Skeletal muscle tissue (tissue), 3 donors: ENCODE measurements at regions not wholly inside any gene's neighbourhood (a gene's known extent, or its start where the extent isn't known, plus 50 kb on each side); places are given as distances from the start of the nearest gene placed in this dataset.

Source experiments
- H3K27ac ChIP-seq: one replicate; pipeline ENCODE4 v1.7.0; 2013; ENCODE audit warnings: mild to moderate bottlenecking, low read depth, low read length, inconsistent platforms
- H3K27me3 ChIP-seq, 3 donors: one replicate each; pipeline ENCODE4 v1.7.0; 2013; ENCODE audit warnings: low read length in 3 of 3; ENCODE audit not compliant: control insufficient read depth in 3 of 3, insufficient read depth in 3 of 3
- H3K36me3 ChIP-seq, 3 donors: one replicate each; pipeline ENCODE4 v1.7.0; 2013; ENCODE audit warnings: low read length in 3 of 3; ENCODE audit not compliant: control insufficient read depth in 3 of 3, insufficient read depth in 3 of 3
- H3K4me1 ChIP-seq, 3 donors: one replicate each; pipeline ENCODE4 v1.7.0; 2013; ENCODE audit warnings: low read length in 3 of 3, mild to moderate bottlenecking in 3 of 3; ENCODE audit not compliant: control insufficient read depth in 3 of 3, insufficient read depth in 3 of 3
- H3K4me3 ChIP-seq, 3 donors: one replicate each; pipeline ENCODE4 v1.7.0; 2013; ENCODE audit warnings: low read length in 3 of 3
- H3K9ac ChIP-seq, 3 donors: one replicate each; pipeline ENCODE4 v1.7.0; 2013; ENCODE audit warnings: low read length in 3 of 3, mild to moderate bottlenecking in 3 of 3, moderate library complexity in 2 of 3, low read depth in 1 of 3
- H3K9me3 ChIP-seq, 3 donors: one replicate each; pipeline ENCODE4 v1.7.0; 2013; ENCODE audit warnings: low read length in 3 of 3; ENCODE audit not compliant: control insufficient read depth in 3 of 3
- donor health status: Osteomylitis.

DNA sequence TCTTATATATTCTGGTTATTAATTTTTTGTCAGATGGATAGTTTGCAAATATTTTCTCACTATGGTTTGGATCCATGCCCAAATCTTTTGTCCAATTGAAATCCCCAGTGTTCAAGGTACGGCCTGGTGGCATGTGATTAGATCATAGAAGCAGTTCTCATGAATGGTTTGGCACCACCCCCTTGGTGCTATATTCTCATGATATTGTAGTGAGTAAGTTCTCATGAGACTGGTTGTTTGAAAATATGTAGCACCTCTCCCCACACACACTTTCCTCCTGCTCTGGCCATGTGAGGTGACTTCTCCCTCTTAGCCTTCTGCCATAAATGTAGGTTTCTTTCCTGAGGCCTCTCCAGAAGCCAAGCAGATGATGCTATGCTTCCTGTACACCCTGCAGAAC is 107.7 kb upstream of the KYNU start:
- Histone ChIP-seq H3K9me3 (peaks cover 0 to 9% (median 0%) of the 10 kb centered on the region in 3 donors), H3K27me3 (no peaks in the 10 kb centered on the region), H3K27ac (no peak overlapping the region), H3K9ac (no peak overlapping the region), H3K36me3 (no peaks in the 10 kb centered on the region), H3K4me1 (no peaks in the 10 kb centered on the region), H3K4me3 (no peak overlapping the region)

DNA sequence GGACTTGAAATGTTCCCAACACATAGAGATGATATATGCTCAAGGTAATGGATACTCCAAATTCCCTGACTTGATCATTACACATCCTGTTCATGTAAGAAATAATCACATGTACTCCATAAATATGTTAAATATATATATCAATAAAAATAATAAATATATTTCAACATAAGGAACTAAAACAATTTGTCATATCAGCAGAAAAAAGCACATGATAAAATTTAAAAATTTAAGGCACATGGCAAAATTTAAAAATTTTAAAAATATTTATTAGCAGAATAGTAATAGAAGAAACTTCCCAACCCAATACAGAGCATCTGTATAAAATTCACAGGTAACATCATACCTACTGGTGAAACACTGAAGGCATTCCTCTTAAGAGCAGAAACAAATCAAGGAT is 109.6 kb upstream of the KYNU start:
- Histone ChIP-seq H3K27me3 (no peaks in the 10 kb centered on the region), H3K36me3 (no peaks in the 10 kb centered on the region), H3K9me3 (peaks cover 0 to 9% (median 0%) of the 10 kb centered on the region in 3 donors), H3K4me3 (no peak overlapping the region), H3K9ac (no peak overlapping the region), H3K27ac (no peak overlapping the region), H3K4me1 (no peaks in the 10 kb centered on the region)

DNA sequence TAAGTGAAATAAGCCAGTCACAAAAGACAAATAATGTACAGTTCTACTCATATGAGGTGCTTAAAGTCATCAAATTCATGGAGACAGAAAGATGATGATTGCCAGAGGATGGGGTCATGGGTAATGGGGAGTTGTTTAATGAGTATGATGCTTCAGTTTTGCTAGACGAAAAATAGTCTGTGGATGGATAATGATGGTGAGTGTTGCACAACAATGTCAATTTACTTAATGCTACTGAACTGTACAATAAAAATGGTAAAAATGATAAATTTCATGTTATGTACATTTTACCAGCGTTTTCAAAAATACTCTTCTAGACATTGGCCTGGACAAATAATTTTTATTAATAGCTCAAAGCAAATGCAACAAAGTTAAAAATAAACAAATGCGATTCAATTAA is 118.5 kb upstream of the KYNU start:
- Histone ChIP-seq H3K4me3 (no peak overlapping the region), H3K27me3 (no peaks in the 10 kb centered on the region), H3K27ac (no peak overlapping the region), H3K4me1 (no peaks in the 10 kb centered on the region), H3K36me3 (no peaks in the 10 kb centered on the region), H3K9me3 (no peaks in the 10 kb centered on the region), H3K9ac (no peak overlapping the region)

DNA sequence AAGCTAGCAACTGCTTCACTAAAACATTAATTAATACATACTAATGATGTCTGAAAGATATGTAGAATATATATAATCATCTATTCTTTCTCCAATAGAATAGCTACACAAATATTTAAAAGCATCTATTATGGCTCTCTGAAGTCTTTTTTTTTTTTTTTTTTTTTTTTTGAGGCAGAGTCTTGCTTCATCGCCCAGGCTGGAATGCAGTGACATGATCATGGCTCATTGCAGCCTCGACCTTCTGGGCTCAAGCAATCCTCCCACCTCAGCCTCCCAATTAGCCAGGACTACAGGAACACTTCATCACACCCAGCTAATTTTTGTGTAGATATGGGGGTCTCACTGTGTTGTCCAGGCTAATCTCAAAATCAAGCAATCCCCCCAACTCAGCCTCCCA is 120.4 kb upstream of the KYNU start:
- Histone ChIP-seq H3K36me3 (no peaks in the 10 kb centered on the region), H3K4me3 (no peak overlapping the region), H3K9me3 (no peaks in the 10 kb centered on the region), H3K27me3 (no peaks in the 10 kb centered on the region), H3K9ac (no peak overlapping the region), H3K4me1 (no peaks in the 10 kb centered on the region), H3K27ac (no peak overlapping the region)

DNA sequence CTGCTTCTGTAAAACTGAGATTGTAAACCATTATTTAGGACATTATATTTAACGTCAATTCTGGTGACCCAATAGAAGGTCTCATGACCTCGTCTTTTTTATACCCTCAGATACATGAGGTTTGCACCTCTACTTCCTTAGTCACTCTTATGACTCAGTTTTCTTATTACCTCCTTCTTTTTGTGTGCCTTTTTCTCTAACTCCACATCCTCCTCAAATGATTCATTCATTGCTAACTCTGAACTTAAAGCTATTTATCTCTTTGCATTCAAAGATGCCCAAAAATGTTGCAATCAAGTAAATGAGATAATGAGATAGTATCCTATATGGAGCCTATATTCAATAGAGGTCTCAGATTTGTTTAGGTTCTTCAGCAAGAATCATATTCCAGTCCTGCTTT is 121.0 kb upstream of the KYNU start:
- Histone ChIP-seq H3K4me1 (no peaks in the 10 kb centered on the region), H3K27me3 (no peaks in the 10 kb centered on the region), H3K9me3 (no peaks in the 10 kb centered on the region), H3K4me3 (no peak overlapping the region), H3K9ac (no peak overlapping the region), H3K27ac (no peak overlapping the region), H3K36me3 (no peaks in the 10 kb centered on the region)

DNA sequence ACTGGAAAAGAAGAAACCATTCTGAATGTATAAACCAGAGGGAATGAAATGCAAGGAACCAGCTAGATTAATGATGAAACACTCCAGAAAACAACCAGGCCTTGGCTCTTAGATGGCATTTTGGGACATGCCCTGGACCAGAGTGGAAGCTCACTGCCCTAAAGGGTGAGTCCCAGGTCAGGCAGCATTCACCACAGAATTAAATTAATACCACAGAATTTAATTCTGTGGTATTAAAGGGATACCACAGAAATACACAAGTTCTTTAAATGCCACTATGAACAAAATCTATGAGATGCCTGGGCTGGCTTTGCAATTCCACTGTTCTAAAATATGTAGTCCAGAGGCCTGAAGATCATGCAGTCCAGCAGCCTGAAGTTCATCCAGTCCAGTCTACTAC is 122.3 kb upstream of the KYNU start:
- Histone ChIP-seq H3K27ac (no peak overlapping the region), H3K27me3 (no peaks in the 10 kb centered on the region), H3K4me1 (no peaks in the 10 kb centered on the region), H3K4me3 (no peak overlapping the region), H3K36me3 (no peaks in the 10 kb centered on the region), H3K9ac (no peak overlapping the region), H3K9me3 (no peaks in the 10 kb centered on the region)

DNA sequence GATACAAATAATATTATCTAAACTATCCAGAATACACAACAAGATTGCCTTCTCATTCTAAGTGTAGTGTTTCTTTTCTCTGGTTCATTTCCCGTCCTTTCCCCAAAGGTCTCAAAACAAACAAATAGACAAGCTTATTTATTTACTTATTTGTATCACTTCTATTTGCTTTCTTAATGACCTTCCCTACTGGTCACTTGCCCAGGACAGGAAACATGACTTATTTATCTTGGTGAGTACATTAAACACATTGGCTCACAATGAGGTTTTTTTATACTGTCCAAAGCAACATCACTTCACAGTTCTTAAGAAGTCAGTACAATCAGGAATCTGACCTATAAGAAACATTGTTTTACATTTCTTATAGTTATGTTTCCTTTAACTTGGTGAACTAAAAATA is 123.3 kb upstream of the KYNU start:
- no peaks in the 10 kb centered on the region for H3K9me3 ChIP-seq
- H3K27ac ChIP-seq = no peak overlapping the region
- no peaks in the 10 kb centered on the region for H3K36me3 ChIP-seq
- no peak overlapping the region for H3K4me3 ChIP-seq
- no peaks in the 10 kb centered on the region for H3K4me1 ChIP-seq
- H3K9ac ChIP-seq = no peak overlapping the region
- no peaks in the 10 kb centered on the region for H3K27me3 ChIP-seq

DNA sequence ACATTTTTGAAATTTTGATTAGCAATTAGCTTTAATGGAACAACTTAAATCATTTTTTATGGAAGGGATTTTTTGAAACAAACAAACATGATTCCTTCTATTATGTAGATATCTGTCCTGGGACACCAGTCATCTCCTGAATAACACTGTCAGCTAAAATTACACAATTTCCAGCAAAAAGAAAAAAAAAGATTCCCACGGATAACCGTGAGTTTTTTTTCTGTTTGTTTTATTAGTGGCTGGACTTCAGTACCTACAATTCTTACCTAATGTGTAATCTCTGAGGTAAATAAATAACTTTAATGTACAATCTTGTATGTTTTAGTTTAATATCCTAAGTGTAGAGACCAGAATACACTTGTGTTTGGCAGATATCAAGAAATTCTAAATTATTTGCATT is 126.6 kb upstream of the KYNU start:
- no peaks in the 10 kb centered on the region for H3K4me1 ChIP-seq
- no peak overlapping the region for H3K9ac ChIP-seq
- no peaks in the 10 kb centered on the region for H3K9me3 ChIP-seq
- H3K36me3 ChIP-seq = no peaks in the 10 kb centered on the region
- no peak overlapping the region for H3K27ac ChIP-seq
- H3K4me3 ChIP-seq = no peak overlapping the region
- H3K27me3 ChIP-seq = no peaks in the 10 kb centered on the region

DNA sequence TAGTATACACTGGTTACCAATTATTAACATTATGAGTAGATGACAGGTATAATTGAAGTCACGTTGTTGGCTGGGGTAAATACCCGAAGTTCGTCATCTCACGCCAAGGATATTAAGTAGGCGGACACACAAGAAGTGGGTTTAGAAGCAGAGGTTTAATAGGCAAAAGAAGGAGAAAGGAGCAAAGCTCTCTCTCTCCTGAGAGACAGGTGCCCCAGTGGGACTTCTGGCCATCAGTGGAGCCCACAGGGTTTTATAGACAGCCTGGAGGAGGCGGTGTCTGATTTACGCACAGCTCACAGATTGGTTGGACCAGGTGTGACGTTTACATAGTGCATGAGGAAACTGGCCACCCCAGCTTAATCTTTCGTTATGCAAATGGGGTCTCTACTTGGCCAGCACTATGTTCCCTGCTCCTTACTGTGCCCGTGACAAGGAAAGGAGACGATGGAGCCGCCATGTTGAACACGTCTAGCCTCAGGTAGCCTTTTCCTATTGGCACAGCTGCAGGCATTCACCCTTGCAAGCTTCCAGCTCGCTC is 128.8 kb upstream of the KYNU start:
- Histone ChIP-seq H3K36me3 (no peaks in the 10 kb centered on the region), H3K4me1 (no peaks in the 10 kb centered on the region), H3K9ac (no peak overlapping the region)

DNA sequence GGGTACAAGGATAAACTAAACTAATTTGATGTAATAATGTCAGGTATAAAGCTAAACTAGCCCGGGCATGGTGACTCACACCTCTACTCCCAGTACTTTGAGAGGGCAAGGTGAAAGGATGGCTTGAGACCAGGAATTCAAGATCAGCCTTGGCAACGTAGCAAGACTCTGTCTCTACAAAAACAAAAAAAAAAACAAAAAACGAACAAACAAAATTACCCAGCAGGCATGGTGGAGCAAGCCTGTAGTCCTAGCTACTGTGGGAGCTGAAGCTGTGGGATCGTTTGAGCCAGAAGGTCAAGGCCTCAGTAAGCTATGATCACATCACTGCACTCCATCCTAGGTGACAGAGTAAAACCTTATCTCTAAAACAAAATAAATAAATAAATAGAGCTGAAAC is 131.8 kb upstream of the KYNU start:
- Histone ChIP-seq H3K27me3 (no peaks in the 10 kb centered on the region), H3K4me1 (no peaks in the 10 kb centered on the region), H3K9ac (no peak overlapping the region), H3K4me3 (no peak overlapping the region), H3K9me3 (peaks cover 0 to 6% (median 0%) of the 10 kb centered on the region in 3 donors), H3K36me3 (no peaks in the 10 kb centered on the region), H3K27ac (no peak overlapping the region)

More for the DNA sequence above, 128.8 kb upstream of the KYNU start:
- Histone ChIP-seq H3K27ac (no peak overlapping the region), H3K4me3 (no peak overlapping the region), H3K9me3 (no peaks in the 10 kb centered on the region), H3K27me3 (no peaks in the 10 kb centered on the region)
